H1 (cell line): ENCODE measurements at regions not wholly inside any gene's neighbourhood (a gene's known extent, or its start where the extent isn't known, plus 50 kb on each side); places are given as distances from the start of the nearest gene placed in this dataset.

Experiments used
- BRCA1 ChIP-seq: IDR thresholded peaks from 2 replicates; pipeline ENCODE4 v1.6.1; 2012; ENCODE audit warnings: low read depth, low read length, improper control_type of control experiment
- EZH2 ChIP-seq: fragments of 200-600 bp; sonication (generic); IDR thresholded peaks from 2 replicates; pipeline ENCODE4 v1.7.1; 2012; ENCODE audit warnings: low read depth, mild to moderate bottlenecking, moderate library complexity, low read length, inconsistent platforms; ENCODE audit not compliant: severe bottlenecking
- RFX5 ChIP-seq: IDR thresholded peaks from 2 replicates; pipeline ENCODE4 v1.6.1; 2011; ENCODE audit warnings: low read depth, low read length, improper control_type of control experiment, borderline replicate concordance
- TAF7 ChIP-seq: optimal IDR thresholded peaks from 2 replicates; pipeline ENCODE3; 2011; ENCODE audit warnings: low read depth, mild to moderate bottlenecking, inconsistent platforms, low read length, moderate library complexity, borderline replicate concordance
- USF2 ChIP-seq: IDR thresholded peaks from 2 replicates; pipeline ENCODE4 v1.6.1; 2011; ENCODE audit warnings: low read length, improper control_type of control experiment
- TF ChIP-seq, protein P1 (sequence below), 3 experiments: IDR thresholded peaks; 1 replicate in 2 of 3; 2 replicates in 1 of 3; pipeline versions ENCODE4 v1.5.1 to v1.6.1; 2011; ENCODE audit warnings: low read length in 3 of 3, mild to moderate bottlenecking in 3 of 3, inconsistent platforms in 2 of 3, low read depth in 1 of 3, moderate library complexity in 1 of 3; ENCODE audit not compliant: insufficient read depth in 1 of 3; ENCODE audit errors: control extremely low read depth in 1 of 3
- TF ChIP-seq, protein P2 (sequence below): IDR thresholded peaks from 2 replicates; pipeline ENCODE4 v1.6.1; 2012; ENCODE audit warnings: inconsistent platforms
- TF ChIP-seq, protein P3 (sequence below): IDR thresholded peaks from 2 replicates; pipeline ENCODE4 v1.6.1; 2012; ENCODE audit warnings: low read length, inconsistent platforms

DNA sequence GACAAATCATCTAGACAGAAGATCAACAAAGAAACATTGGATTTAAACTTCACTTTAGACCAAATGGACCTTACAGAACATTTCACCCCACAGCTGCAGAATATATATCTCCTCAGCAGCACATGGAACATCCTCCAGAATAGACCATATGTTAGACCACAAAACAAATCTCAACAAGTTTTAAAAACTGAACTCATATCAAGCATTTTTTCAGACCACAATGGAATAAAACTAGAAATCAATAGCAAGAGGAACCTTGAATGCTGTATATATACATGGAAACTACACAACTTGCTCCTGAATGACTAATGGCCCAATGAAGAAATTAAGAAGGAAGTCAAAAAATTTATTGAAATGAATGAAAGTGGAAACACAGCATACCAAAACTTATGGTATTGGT lies 157.7 kb downstream of the MTERF1 start:
- TF ChIP-seq, protein P1, sequence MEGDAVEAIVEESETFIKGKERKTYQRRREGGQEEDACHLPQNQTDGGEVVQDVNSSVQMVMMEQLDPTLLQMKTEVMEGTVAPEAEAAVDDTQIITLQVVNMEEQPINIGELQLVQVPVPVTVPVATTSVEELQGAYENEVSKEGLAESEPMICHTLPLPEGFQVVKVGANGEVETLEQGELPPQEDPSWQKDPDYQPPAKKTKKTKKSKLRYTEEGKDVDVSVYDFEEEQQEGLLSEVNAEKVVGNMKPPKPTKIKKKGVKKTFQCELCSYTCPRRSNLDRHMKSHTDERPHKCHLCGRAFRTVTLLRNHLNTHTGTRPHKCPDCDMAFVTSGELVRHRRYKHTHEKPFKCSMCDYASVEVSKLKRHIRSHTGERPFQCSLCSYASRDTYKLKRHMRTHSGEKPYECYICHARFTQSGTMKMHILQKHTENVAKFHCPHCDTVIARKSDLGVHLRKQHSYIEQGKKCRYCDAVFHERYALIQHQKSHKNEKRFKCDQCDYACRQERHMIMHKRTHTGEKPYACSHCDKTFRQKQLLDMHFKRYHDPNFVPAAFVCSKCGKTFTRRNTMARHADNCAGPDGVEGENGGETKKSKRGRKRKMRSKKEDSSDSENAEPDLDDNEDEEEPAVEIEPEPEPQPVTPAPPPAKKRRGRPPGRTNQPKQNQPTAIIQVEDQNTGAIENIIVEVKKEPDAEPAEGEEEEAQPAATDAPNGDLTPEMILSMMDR (IDR thresholded peaks at IDR 0.05; ENCODE audit: control extremely low read depth in 1 of 3, insufficient read depth in 1 of 3, low read depth in 1 of 3, low read length in 3 of 3) = no peak
- no peak for TF ChIP-seq EZH2
- no peak for TF ChIP-seq RFX5
- no peak for TF ChIP-seq USF2
- no peak for TF ChIP-seq TAF7
- TF ChIP-seq, protein P2, sequence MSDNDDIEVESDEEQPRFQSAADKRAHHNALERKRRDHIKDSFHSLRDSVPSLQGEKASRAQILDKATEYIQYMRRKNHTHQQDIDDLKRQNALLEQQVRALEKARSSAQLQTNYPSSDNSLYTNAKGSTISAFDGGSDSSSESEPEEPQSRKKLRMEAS = no peak
- TF ChIP-seq, protein P3, sequence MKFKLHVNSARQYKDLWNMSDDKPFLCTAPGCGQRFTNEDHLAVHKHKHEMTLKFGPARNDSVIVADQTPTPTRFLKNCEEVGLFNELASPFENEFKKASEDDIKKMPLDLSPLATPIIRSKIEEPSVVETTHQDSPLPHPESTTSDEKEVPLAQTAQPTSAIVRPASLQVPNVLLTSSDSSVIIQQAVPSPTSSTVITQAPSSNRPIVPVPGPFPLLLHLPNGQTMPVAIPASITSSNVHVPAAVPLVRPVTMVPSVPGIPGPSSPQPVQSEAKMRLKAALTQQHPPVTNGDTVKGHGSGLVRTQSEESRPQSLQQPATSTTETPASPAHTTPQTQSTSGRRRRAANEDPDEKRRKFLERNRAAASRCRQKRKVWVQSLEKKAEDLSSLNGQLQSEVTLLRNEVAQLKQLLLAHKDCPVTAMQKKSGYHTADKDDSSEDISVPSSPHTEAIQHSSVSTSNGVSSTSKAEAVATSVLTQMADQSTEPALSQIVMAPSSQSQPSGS = no peak
- TF ChIP-seq BRCA1 = no peak
